HCT116 (cell line): ENCODE measurements at regions not wholly inside any gene's neighbourhood (a gene's known extent, or its start where the extent isn't known, plus 50 kb on each side); places are given as distances from the start of the nearest gene placed in this dataset.

Experiments
- ATAC-seq: fragments of 200-7000 bp; cut with Tn5 transposase; 2 replicates; pipeline ENCODE4 v1.9.1; 2020; ENCODE audit warnings: mild to moderate bottlenecking, moderate library complexity
- BruUV-seq: library from RNA; stranded (reverse); fragments of 400-500 nt; replicated peaks from 2 replicates; lab custom pipeline; 2021; lab: Mats Ljungman, UMichigan
- CTCF ChIA-PET: fragments of 300-600 bp; sonication (Branson Sonifier 250); formaldehyde crosslinking; loops from one replicate; lab custom pipeline; 2021; ENCODE audit warnings: antibody characterized with exemption; lab: Charles Lee
- POLR2A ChIA-PET: fragments of 300-600, 350-600 bp; sonication (Branson Sonifier 250); formaldehyde crosslinking; loops from one replicate; lab custom pipeline; 2021; ENCODE audit warnings: antibody characterized with exemption; lab: Charles Lee
- RAD21 ChIA-PET, 2 experiments: fragments of 300-600 bp; sonication (Branson Sonifier 250); formaldehyde crosslinking; loops; one replicate each; lab custom pipeline; 2023; ENCODE audit warnings: low total read pairs in 2 of 2; ENCODE audit not compliant: uncharacterized antibody in 2 of 2, unreplicated experiment in 2 of 2, low non-redundant PET in 1 of 2; lab: Charles Lee
- DNase-seq: peaks from one replicate; pipeline ENCODE4 v3.0.0-alpha.2; 2010; ENCODE audit warnings: low read depth, low spot score
- H2AFZ ChIP-seq: fragments of 200-600 bp; shearing (Covaris generic), sonication (generic); 2 replicates; pipeline ENCODE4 v1.6.1; 2017; ENCODE audit warnings: low read depth, mixed run types, mixed read lengths, antibody characterized with exemption, low read length; ENCODE audit not compliant: poor library complexity, severe bottlenecking
- H3K27ac ChIP-seq: 2 replicates; pipeline ENCODE4 v1.5.1; 2012; ENCODE audit warnings: low read depth, low read length
- H3K27me3 ChIP-seq: fragments of 200-600 bp; sonication (generic); 2 replicates; pipeline ENCODE4 v1.6.1; 2016; ENCODE audit warnings: mixed run types, low read length, mixed read lengths; ENCODE audit not compliant: insufficient read depth
- H3K36me3 ChIP-seq, 2 experiments: fragments of 200-500 bp in 1 of 2; fragments of 200-600 bp in 1 of 2; sonication (Bioruptor generic) in 1 of 2; sonication (generic) in 1 of 2; 2 replicates each; pipeline versions ENCODE4 v1.5.1 to v1.6.1; 2014 to 2016; ENCODE audit warnings: low read length in 2 of 2, inconsistent platforms in 1 of 2, mixed read lengths in 1 of 2, mixed run types in 1 of 2; ENCODE audit not compliant: insufficient read depth in 2 of 2, control insufficient read depth in 1 of 2
- H3K4me1 ChIP-seq, 2 experiments: fragments of 200-600 bp in 1 of 2; sonication (generic) in 1 of 2; 2 replicates each; pipeline versions ENCODE4 v1.5.1 to v1.6.1; 2012 to 2017; ENCODE audit warnings: low read length in 2 of 2, inconsistent platforms in 1 of 2, mild to moderate bottlenecking in 1 of 2, mixed read lengths in 1 of 2, mixed run types in 1 of 2, moderate library complexity in 1 of 2; ENCODE audit not compliant: insufficient read depth in 2 of 2, control insufficient read depth in 1 of 2
- H3K4me2 ChIP-seq: fragments of 200-600 bp; sonication (generic); 2 replicates; pipeline ENCODE4 v1.6.1; 2017; ENCODE audit warnings: mixed run types, low read length, mixed read lengths
- H3K4me3 ChIP-seq, 2 experiments: fragments of 200-600 bp in 1 of 2; sonication (generic) in 1 of 2; replicated peaks in 1 of 2; 2 replicates each; pipeline ENCODE4 v1.5.1; 2011 to 2016; ENCODE audit warnings: low read length in 2 of 2, control low read depth in 1 of 2, low read depth in 1 of 2, mild to moderate bottlenecking in 1 of 2, mixed read lengths in 1 of 2, mixed run types in 1 of 2
- H3K79me2 ChIP-seq: fragments of 200-600 bp; sonication (generic); 2 replicates; pipeline ENCODE4 v1.6.1; 2017; ENCODE audit warnings: mild to moderate bottlenecking, mixed run types, low read length, moderate library complexity, mixed read lengths; ENCODE audit not compliant: insufficient read depth
- H3K9ac ChIP-seq: fragments of 200-600 bp; sonication (generic); 2 replicates; pipeline ENCODE4 v1.6.1; 2016; ENCODE audit warnings: low read length, mixed read lengths
- H3K9me2 ChIP-seq: fragments of 200-600 bp; sonication (generic), shearing (Covaris generic); 2 replicates; pipeline ENCODE4 v1.6.1; 2017; ENCODE audit warnings: mixed run types, mild to moderate bottlenecking, moderate library complexity; ENCODE audit not compliant: insufficient read depth
- H3K9me3 ChIP-seq, 2 experiments: fragments of 200-500 bp in 1 of 2; fragments of 200-600 bp in 1 of 2; sonication (Bioruptor generic) in 1 of 2; sonication (generic) in 1 of 2; 2 replicates each; pipeline ENCODE4 v1.6.1; 2014 to 2017; ENCODE audit warnings: low read length in 2 of 2, mixed read lengths in 2 of 2, inconsistent platforms in 1 of 2, low read depth in 1 of 2, mild to moderate bottlenecking in 1 of 2, mixed run types in 1 of 2, moderate library complexity in 1 of 2; ENCODE audit not compliant: control insufficient read depth in 1 of 2, insufficient read depth in 1 of 2
- H4K20me1 ChIP-seq: fragments of 200-600 bp; sonication (generic), shearing (Covaris generic); 2 replicates; pipeline ENCODE4 v1.6.1; 2017; ENCODE audit warnings: mixed run types, mild to moderate bottlenecking, moderate library complexity; ENCODE audit not compliant: insufficient read depth
- CBX3 ChIP-seq: IDR thresholded peaks from 2 replicates; pipeline ENCODE4 v1.6.1; 2012; ENCODE audit warnings: low read depth
- CEBPB ChIP-seq: IDR thresholded peaks from 2 replicates; pipeline ENCODE4 v1.6.1; 2012; ENCODE audit warnings: low read depth
- EGR1 ChIP-seq: IDR thresholded peaks from 2 replicates; pipeline ENCODE4 v1.6.1; 2012; ENCODE audit warnings: low read depth
- ELF1 ChIP-seq: IDR thresholded peaks from 2 replicates; pipeline ENCODE4 v1.6.1; 2012; ENCODE audit warnings: low read depth, borderline replicate concordance
- EZH2 ChIP-seq: fragments of 200-600 bp; sonication (generic); IDR thresholded peaks from 2 replicates; pipeline ENCODE4 v1.6.1; 2017; ENCODE audit warnings: antibody characterized with exemption, mixed run types
- EZH2phosphoT487 ChIP-seq: fragments of 200-600 bp; IDR thresholded peaks from 2 replicates; pipeline ENCODE4 v1.6.1; 2018; ENCODE audit warnings: antibody characterized with exemption, borderline replicate concordance
- FOSL1 ChIP-seq: IDR thresholded peaks from 2 replicates; pipeline ENCODE4 v1.6.1; 2012; ENCODE audit warnings: low read depth
- POLR2A ChIP-seq: IDR thresholded peaks from 2 replicates; pipeline ENCODE4 v1.7.0; 2011; ENCODE audit warnings: borderline replicate concordance; ENCODE audit not compliant: insufficient read depth, insufficient read length; ENCODE audit errors: extremely low read depth
- SIN3A ChIP-seq: IDR thresholded peaks from 2 replicates; pipeline ENCODE4 v1.6.1; 2012; ENCODE audit warnings: low read depth
- SP1 ChIP-seq: IDR thresholded peaks from 2 replicates; pipeline ENCODE4 v1.6.1; 2012; ENCODE audit warnings: low read depth
- TCF7L2 ChIP-seq: IDR thresholded peaks from 2 replicates; pipeline ENCODE4 v1.7.0; 2011; ENCODE audit warnings: borderline replicate concordance, inconsistent platforms; ENCODE audit not compliant: insufficient read depth, insufficient read length; ENCODE audit errors: extremely low read depth
- YY1 ChIP-seq: IDR thresholded peaks from 2 replicates; pipeline ENCODE4 v1.6.1; 2011; ENCODE audit warnings: low read length, low read depth, moderate library complexity, mild to moderate bottlenecking; ENCODE audit not compliant: insufficient replicate concordance; ENCODE audit errors: extremely low read depth
- ZFX ChIP-seq: fragments of 450-650 bp; IDR thresholded peaks from 2 replicates; pipeline ENCODE4 v1.6.1; 2017
- ZNF274 ChIP-seq: fragments of 200-500 bp; sonication (Bioruptor generic); IDR thresholded peaks from 2 replicates; pipeline ENCODE4 v1.6.1; 2014; ENCODE audit warnings: mild to moderate bottlenecking, low read depth, low read length, inconsistent platforms
- intact Hi-C: fragments of 100-400 bp; cut with micrococcal nuclease; formaldehyde crosslinking; loops from 2 replicates; pipeline ENCODE4 v1.10.0; 2022
- TF ChIP-seq, protein P1 (sequence below), 3 experiments: fragments of 200-600 bp in 1 of 3; sonication (generic) in 1 of 3; IDR thresholded peaks in 2 of 3; conservative IDR thresholded peaks in 1 of 3; 2 replicates each; pipeline ENCODE4 v1.5.1; 2012 to 2017; ENCODE audit warnings: low read depth in 2 of 3, low read length in 2 of 3, antibody characterized with exemption in 1 of 3, borderline replicate concordance in 1 of 3, control low read depth in 1 of 3, mild to moderate bottlenecking in 1 of 3, mixed read lengths in 1 of 3, mixed run types in 1 of 3, moderate library complexity in 1 of 3; ENCODE audit not compliant: insufficient read depth in 1 of 3
- TF ChIP-seq, protein P2 (sequence below): IDR thresholded peaks from 2 replicates; pipeline ENCODE4 v1.6.1; 2012

- Histone ChIP-seq H3K9ac (no peak overlapping the region), H3K4me1 (no peaks in the 10 kb centered on the region), H3K9me2 (no peaks in the 10 kb centered on the region), H3K27ac (no peak overlapping the region), H3K27me3 (no peaks in the 10 kb centered on the region), H3K4me2 (no peak overlapping the region), H3K4me3 (no peak overlapping the region), H3K79me2 (no peaks in the 10 kb centered on the region), H4K20me1 (no peaks in the 10 kb centered on the region), H2AFZ (no peak overlapping the region), H3K36me3 (no peaks in the 10 kb centered on the region), H3K9me3 (no peaks in the 10 kb centered on the region)
- ChIA-PET POLR2A (no interaction called here), CTCF (no interaction called here), RAD21 (no interaction called here)
- no peak for ATAC-seq
- BruUV-seq = no TSS peak
- intact Hi-C loops = no loop called here
- TF ChIP-seq EZH2 (no peak), ZNF274 (no peak), ZFX (no peak), POLR2A (no peak), ELF1 (no peak), FOSL1 (no peak), CBX3 (no peak), YY1 (no peak), CEBPB (no peak), TCF7L2 (no peak), SP1 (no peak), SIN3A (no peak), EGR1 (no peak), EZH2phosphoT487 (no peak)
- TF ChIP-seq, protein P1, sequence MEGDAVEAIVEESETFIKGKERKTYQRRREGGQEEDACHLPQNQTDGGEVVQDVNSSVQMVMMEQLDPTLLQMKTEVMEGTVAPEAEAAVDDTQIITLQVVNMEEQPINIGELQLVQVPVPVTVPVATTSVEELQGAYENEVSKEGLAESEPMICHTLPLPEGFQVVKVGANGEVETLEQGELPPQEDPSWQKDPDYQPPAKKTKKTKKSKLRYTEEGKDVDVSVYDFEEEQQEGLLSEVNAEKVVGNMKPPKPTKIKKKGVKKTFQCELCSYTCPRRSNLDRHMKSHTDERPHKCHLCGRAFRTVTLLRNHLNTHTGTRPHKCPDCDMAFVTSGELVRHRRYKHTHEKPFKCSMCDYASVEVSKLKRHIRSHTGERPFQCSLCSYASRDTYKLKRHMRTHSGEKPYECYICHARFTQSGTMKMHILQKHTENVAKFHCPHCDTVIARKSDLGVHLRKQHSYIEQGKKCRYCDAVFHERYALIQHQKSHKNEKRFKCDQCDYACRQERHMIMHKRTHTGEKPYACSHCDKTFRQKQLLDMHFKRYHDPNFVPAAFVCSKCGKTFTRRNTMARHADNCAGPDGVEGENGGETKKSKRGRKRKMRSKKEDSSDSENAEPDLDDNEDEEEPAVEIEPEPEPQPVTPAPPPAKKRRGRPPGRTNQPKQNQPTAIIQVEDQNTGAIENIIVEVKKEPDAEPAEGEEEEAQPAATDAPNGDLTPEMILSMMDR (IDR thresholded peaks at IDR 0.05 in 2 of 3, conservative IDR thresholded peaks at IDR 0.05 in 1 of 3; ENCODE audit: borderline replicate concordance in 1 of 3, insufficient read depth in 1 of 3, low read depth in 2 of 3, low read length in 2 of 3) = no peak
- TF ChIP-seq, protein P2, sequence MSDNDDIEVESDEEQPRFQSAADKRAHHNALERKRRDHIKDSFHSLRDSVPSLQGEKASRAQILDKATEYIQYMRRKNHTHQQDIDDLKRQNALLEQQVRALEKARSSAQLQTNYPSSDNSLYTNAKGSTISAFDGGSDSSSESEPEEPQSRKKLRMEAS = no peak
- no peak for DNase-seq
Observed at GRCh38 chr1:79109445-79109844, 102.9 kb upstream of the ADGRL4 start.
